ENCODE measurements at regions not wholly inside any gene's neighbourhood (a gene's known extent, or its start where the extent isn't known, plus 50 kb on each side); places are given as distances from the start of the nearest gene placed in this dataset.

DNA sequence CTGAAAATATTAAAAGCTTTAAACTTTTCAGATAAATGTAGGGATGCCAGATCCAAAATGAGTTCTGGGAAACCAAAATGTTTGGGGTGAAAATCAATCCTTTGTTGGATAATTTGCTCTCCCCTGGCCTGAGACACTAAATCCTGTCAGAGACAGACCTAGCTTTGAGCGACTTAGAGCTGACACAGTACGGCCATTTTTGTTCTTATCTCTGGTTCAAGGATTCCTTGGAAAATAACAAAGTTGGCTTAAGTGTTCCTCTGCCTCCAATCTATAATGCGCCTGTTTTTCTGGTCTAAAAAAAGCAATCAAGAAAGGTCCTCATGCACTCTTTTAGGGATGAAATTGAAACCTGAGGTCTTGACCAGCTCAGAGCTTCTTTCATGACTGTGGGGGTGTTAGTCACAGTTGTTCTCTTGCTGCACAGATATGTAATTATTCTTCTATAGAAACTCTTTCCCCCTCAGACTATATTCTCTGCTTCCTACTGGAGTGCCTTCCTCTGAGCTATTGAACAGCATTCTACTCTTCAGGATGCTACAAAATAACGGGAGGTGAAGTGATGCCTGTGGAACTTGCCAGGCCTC is 52.3 kb upstream of the EGLN3 start:
- DNase-seq: no peak

Data from NCI-H1694 treated with DMSO at 0.1 percent for 48 hours (cell line).